ENCODE measurements at regions not wholly inside any gene's neighbourhood (a gene's known extent, or its start where the extent isn't known, plus 50 kb on each side); places are given as distances from the start of the nearest gene placed in this dataset.

DNA sequence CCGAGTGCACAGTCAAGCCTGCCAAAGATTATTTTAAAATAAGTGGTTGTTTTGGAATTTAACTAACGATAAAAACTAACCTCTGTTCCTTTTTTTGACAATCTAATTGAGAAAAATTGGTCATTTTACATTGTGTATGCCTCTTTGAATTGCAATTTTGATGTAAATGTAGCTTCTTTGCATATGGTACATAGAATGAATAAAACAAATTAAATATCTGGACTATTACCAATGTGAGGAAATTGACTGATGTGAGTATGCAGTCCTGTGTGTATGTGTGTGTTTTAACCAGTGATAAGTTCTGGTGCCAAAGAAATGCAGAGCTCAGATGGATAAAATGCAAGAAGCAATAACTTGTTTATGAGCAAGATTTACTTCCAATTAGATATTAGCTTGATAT, 281.3 kb upstream of the ZP4 start:
- DNase-seq (ENCODE audit: low read depth in 3 of 3, low spot score in 2 of 3): no peak

DNA sequence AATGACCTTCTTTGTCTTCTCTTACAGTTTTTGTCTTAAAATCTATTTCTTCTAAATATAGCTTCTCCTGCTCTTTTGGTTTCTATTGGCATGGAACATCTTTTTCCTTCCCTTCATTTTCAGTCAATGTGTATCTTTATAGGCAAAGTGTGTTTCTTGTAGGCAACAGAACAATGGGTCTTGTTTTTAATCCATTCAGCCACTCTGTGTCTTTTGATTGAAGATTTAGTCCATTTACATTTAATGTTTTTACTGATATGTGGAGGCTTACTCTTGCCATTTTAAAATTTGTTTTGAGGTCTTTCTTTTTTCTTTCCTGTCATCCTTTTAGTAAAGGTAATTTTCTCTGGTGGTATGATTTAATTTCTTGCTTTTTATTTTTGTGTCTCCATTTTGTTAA, 271.2 kb upstream of the ZP4 start:
- DNase-seq (ENCODE audit: low read depth in 3 of 3, low spot score in 2 of 3): no peak

DNA sequence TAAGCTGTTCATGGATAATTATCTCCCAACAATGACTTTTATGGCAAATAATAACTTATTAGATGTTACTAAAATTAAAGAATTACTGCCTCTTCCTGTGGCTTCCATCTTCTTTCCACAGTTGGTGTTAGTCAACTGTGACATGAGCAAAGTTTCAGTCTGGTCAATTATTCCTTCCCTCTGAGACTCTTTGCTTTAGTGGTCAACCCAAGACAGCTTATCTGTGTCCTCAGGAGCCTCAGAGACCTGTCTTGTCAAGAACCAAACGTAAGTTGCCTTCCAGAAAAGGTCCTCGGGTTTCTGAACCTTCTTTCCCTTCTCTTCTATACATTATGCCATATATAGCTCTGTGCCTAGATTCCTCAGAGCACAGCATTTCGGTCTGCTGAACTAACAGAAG, 263.2 kb upstream of the ZP4 start:
- DNase-seq (ENCODE audit: low read depth in 3 of 3, low spot score in 2 of 3): no peak

GRCh38 chr1:238153253-238153652, 262.5 kb upstream of the ZP4 start:
- DNase-seq (ENCODE audit: low read depth in 3 of 3, low spot score in 2 of 3): no peak

DNA sequence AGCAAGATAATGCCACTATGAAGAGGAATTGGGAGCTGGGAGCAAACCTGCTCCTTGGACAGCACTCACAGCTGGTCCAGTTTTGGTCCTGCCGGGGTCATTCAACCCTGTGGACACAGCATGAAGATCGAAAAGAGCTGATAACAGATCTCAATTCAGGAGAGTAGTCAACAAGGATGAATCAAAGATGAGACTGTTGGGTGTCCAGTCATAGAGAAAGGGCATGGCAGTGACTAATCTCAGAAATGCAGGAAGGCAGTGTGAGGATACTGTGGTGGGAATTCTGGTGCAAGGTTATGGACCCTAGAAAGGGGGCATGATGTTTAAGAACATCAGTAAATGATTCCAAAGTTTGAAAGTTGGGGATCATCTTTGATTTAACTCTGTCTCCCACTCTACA, 261.4 kb upstream of the ZP4 start:
- no peak for DNase-seq (ENCODE audit: low read depth in 3 of 3, low spot score in 2 of 3)

DNA sequence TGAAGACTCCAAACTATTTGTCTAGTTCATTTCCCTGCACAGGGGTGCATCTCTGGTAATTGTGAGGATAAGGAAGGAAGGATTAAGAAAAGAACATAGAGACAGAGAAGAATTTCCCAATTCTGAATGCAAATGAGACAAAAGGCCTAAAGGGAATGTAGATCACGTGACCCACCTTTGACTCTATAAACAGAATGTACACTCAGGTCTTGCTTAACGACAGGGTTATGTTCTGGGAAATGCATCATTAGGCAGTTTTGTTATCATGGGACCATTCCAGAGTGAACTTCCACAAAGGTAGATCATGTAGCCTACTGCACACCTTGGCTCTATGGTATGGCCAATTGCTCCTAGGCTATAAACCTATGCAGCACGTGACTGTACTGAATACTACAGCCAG, 252.3 kb upstream of the ZP4 start:
- no peak for DNase-seq (ENCODE audit: low read depth in 3 of 3, low spot score in 2 of 3)

- DNase-seq (ENCODE audit: low read depth in 3 of 3, low spot score in 2 of 3): no peak
Observed at GRCh38 chr1:238141353-238141752, 250.6 kb upstream of the ZP4 start.

GRCh38 chr1:238139713-238140112, 249.0 kb upstream of the ZP4 start:
- no peak for DNase-seq (ENCODE audit: low read depth in 3 of 3, low spot score in 2 of 3)

- no peak for DNase-seq (ENCODE audit: low read depth in 3 of 3, low spot score in 2 of 3)
Observed at GRCh38 chr1:238138059-238138626, 247.4 kb upstream of the ZP4 start.

- DNase-seq (ENCODE audit: low read depth in 3 of 3, low spot score in 2 of 3): no peak
Observed at GRCh38 chr1:238135708-238136664, 245.3 kb upstream of the ZP4 start.

- no peak for DNase-seq (ENCODE audit: low read depth in 3 of 3, low spot score in 2 of 3)
Observed at GRCh38 chr1:238129677-238130076, 239.0 kb upstream of the ZP4 start.

DNA sequence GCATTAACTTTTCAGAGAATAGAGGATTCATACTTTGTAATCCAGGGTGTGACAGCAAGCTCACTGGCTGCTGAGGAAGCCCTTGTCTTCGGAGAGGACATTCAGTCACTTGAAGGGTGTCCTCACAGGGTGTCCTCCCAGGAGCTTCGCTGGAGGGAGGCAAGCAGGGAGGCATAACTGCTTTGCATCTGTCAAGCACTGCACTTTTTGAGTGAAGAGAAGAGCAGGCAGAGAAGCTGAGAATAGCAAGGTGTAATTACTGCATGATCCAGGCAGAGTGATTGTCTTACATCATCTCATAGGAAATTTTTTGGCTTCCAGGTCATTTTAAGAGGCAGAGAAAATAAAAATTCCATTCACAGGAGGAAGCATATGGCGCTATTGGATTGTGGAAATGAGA, 232.5 kb upstream of the ZP4 start:
- DNase-seq (ENCODE audit: low read depth in 3 of 3, low spot score in 2 of 3): no peak

GRCh38 chr1:238119861-238120260, 229.1 kb upstream of the ZP4 start:
- no peak for DNase-seq (ENCODE audit: low read depth in 3 of 3, low spot score in 2 of 3)

- DNase-seq (ENCODE audit: low read depth in 3 of 3, low spot score in 2 of 3): no peak
Observed at GRCh38 chr1:238119060-238119459, 228.3 kb upstream of the ZP4 start.

GRCh38 chr1:238115852-238116251, 225.1 kb upstream of the ZP4 start:
- no peak for DNase-seq (ENCODE audit: low read depth in 3 of 3, low spot score in 2 of 3)

DNA sequence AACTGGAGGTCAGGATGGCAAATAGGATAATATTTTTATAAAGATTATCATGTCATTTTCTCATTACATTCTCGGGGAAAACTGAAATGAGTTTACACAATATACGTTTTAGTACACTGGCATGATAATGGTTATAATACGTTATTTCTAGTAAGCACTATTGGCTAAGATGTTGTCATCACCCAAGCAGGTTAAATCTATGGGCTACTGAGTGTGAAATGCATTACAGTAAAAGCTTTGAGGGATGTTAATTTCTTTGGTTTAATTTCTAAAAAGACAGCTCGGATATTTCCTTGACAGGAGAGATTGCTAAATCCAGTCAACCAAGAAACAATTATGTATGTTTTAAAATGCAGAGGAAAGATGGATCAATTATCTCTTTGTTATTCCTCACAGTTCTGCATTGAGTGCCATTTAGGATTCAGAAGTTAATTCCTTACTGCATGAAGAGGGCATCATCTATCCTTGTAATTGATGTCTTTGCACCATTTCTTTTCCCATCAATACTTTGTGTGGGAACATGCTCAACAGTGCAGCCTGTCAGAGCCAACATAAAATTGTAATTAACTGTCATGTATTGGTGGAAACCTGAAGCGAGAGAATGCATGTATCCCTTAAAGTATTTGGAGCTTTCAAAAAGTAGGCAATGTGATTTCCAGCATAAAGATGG, 222.4 kb upstream of the ZP4 start:
- no peak for DNase-seq (ENCODE audit: low read depth in 3 of 3, low spot score in 2 of 3)

- DNase-seq (ENCODE audit: low read depth in 3 of 3, low spot score in 2 of 3): no peak
Observed at GRCh38 chr1:238111516-238111915, 220.8 kb upstream of the ZP4 start.

DNA sequence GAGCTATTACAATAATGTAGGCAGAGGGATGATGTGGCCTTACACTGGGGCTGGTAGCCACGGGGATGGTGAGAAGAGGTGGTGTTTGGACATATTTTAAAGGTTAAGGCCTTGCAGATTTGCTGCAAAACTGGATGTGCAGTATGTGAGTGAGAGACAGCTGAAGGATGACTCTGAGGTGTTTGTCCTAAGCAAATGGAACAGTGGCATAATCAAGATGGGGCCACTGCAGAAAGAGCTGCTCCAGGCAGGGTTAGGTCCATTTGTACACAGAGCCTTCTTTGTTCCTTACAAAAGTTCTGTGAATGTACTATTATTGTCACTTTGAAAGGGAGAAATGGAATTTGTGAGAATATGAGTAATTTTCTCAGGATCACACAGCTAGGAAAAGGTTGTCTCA, 220.4 kb upstream of the ZP4 start:
- no peak for DNase-seq (ENCODE audit: low read depth in 3 of 3, low spot score in 2 of 3)

DNA sequence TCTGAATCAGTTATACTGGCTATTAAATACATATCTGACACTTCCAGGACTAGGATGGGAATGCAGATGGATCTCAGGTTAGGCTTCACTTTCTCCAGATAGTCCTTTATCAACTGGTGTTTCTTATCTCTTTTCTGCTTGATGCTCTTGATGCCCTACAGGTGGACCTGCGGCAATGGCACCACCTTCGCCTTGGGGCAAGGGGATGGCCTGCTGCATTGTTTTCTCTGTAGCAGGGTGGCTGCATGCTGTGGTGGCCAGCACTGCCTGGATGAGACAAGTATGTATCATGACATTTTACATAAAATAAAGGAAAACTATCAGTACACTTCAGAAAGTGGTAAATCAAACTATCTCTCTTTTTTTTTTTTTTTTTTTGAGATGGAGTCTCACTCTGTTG, 217.7 kb upstream of the ZP4 start:
- no peak for DNase-seq (ENCODE audit: low read depth in 3 of 3, low spot score in 2 of 3)

DNA sequence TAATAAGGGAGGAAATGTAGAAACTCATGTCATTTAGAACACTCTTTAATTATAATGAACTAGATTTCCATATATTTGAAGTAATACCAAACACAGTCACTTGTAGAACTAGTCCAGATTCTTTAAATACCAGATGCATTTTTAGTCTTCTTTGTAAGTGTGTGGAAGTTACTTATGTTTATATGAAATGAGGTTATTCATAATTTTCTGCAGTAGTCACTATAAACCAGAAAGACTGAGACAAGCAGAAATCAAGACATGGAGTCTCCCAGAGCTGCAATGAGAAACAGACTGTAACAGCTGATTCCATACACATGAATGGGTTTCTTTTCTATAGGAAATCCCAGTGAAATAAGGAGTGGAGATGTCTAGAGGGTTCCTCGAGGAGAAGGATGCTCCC, 216.6 kb upstream of the ZP4 start:
- no peak for DNase-seq (ENCODE audit: low read depth in 3 of 3, low spot score in 2 of 3)

- no peak for DNase-seq (ENCODE audit: low read depth in 3 of 3, low spot score in 2 of 3)
Observed at GRCh38 chr1:238104752-238105151, 214.0 kb upstream of the ZP4 start.

DNA sequence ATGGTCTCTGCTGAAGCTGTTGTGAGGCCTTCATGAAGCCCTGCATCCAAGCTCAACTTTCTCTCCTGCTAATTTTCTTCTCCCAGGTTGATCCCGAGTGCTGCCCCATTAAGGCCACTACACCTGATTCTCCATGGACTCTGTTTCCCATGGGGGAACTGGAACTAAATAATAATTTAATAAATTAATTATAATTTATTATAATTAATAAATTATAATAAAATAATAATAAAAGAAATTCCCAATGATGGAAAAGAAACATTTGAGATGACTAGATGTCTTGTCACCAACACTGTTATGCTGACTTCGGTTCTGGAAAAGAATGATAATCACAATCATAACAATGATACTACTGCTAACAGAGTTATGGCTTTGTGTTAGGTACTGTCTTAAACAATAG, 211.2 kb upstream of the ZP4 start:
- no peak for DNase-seq (ENCODE audit: low read depth in 3 of 3, low spot score in 2 of 3)
